NCI-H187 treated with DMSO at 0.1 percent for 48 hours (cell line): ENCODE measurements at regions not wholly inside any gene's neighbourhood (a gene's known extent, or its start where the extent isn't known, plus 50 kb on each side); places are given as distances from the start of the nearest gene placed in this dataset.

Experiments used
- DNase-seq: peaks from one replicate; lab custom pipeline; 2025; lab: John Stamatoyannopoulos, UW

GRCh38 chr21:24222676-24223075 is 1384.6 kb downstream of the MRPL39 start:
- DNase-seq, result no peak

- no peak for DNase-seq
Observed at GRCh38 chr21:24220446-24220845, 1386.8 kb downstream of the MRPL39 start.

GRCh38 chr21:24217151-24217550 is 1390.1 kb downstream of the MRPL39 start:
- DNase-seq, result no peak

GRCh38 chr21:24210130-24210529 is 1397.2 kb downstream of the MRPL39 start:
- no peak for DNase-seq

- DNase-seq, result no peak
Observed at GRCh38 chr21:24208562-24209260, 1398.6 kb downstream of the MRPL39 start.

GRCh38 chr21:24205319-24205718 is 1402.0 kb downstream of the MRPL39 start:
- no peak for DNase-seq

GRCh38 chr21:24204641-24205040 is 1402.6 kb downstream of the MRPL39 start:
- DNase-seq, result no peak

- no peak for DNase-seq
Observed at GRCh38 chr21:24200052-24200451, 1407.2 kb downstream of the MRPL39 start.

GRCh38 chr21:24197923-24198322 is 1409.4 kb downstream of the MRPL39 start:
- no peak for DNase-seq

- DNase-seq, result no peak
Observed at GRCh38 chr21:24197132-24197643, 1410.1 kb downstream of the MRPL39 start.

- DNase-seq, result no peak
Observed at GRCh38 chr21:24188506-24188905, 1418.8 kb downstream of the MRPL39 start.

GRCh38 chr21:24183077-24183476 is 1424.2 kb downstream of the MRPL39 start:
- DNase-seq, result no peak

- no peak for DNase-seq
Observed at GRCh38 chr21:24179110-24179509, 1428.2 kb downstream of the MRPL39 start.

- no peak for DNase-seq
Observed at GRCh38 chr21:24175106-24175505, 1432.2 kb downstream of the MRPL39 start.

- no peak for DNase-seq
Observed at GRCh38 chr21:24171736-24172135, 1435.5 kb downstream of the MRPL39 start.

- DNase-seq, result no peak
Observed at GRCh38 chr21:24163539-24163938, 1443.7 kb downstream of the MRPL39 start.

- no peak for DNase-seq
Observed at GRCh38 chr21:24160528-24160927, 1446.8 kb downstream of the MRPL39 start.

GRCh38 chr21:24153137-24153536 is 1454.1 kb downstream of the MRPL39 start:
- no peak for DNase-seq

GRCh38 chr21:24150753-24151152 is 1456.5 kb downstream of the MRPL39 start:
- no peak for DNase-seq

GRCh38 chr21:24148461-24148860 is 1458.8 kb downstream of the MRPL39 start:
- no peak for DNase-seq

- DNase-seq, result no peak
Observed at GRCh38 chr21:24147674-24148073, 1459.6 kb downstream of the MRPL39 start.

- no peak for DNase-seq
Observed at GRCh38 chr21:24131056-24131455, 1476.2 kb downstream of the MRPL39 start.

- no peak for DNase-seq
Observed at GRCh38 chr21:24127651-24128050, 1479.6 kb downstream of the MRPL39 start.

GRCh38 chr21:24123785-24124184 is 1483.5 kb downstream of the MRPL39 start:
- no peak for DNase-seq
